ENCODE measurements at regions not wholly inside any gene's neighbourhood (a gene's known extent, or its start where the extent isn't known, plus 50 kb on each side); places are given as distances from the start of the nearest gene placed in this dataset.

DNA sequence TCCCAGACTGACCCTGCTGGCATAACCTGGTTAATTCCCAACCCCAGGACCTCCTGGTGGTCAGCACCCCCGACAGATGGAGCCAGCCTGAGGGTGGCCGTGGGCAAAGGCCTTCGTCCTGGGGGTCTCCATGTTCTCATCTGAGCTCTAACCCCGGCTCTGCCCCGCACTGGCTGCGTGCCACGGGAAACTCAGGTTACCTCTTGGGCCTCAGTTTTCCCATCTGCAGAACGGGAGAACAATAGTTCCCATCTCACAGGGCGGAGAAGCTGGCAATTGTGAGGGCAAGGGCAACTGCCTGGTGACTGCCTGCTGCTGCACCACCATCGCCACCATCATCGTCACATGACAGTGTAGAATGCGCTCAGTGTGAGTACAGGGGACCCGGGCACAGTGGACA lies 77.9 kb downstream of the RFLNA start:
- TF ChIP-seq, protein P1, sequence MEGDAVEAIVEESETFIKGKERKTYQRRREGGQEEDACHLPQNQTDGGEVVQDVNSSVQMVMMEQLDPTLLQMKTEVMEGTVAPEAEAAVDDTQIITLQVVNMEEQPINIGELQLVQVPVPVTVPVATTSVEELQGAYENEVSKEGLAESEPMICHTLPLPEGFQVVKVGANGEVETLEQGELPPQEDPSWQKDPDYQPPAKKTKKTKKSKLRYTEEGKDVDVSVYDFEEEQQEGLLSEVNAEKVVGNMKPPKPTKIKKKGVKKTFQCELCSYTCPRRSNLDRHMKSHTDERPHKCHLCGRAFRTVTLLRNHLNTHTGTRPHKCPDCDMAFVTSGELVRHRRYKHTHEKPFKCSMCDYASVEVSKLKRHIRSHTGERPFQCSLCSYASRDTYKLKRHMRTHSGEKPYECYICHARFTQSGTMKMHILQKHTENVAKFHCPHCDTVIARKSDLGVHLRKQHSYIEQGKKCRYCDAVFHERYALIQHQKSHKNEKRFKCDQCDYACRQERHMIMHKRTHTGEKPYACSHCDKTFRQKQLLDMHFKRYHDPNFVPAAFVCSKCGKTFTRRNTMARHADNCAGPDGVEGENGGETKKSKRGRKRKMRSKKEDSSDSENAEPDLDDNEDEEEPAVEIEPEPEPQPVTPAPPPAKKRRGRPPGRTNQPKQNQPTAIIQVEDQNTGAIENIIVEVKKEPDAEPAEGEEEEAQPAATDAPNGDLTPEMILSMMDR (IDR thresholded peaks at IDR 0.05): no peak
- no peak for TF ChIP-seq POLR2A (IDR thresholded peaks at IDR 0.05)
